Spleen (tissue), 11 donors: ENCODE measurements at regions not wholly inside any gene's neighbourhood (a gene's known extent, or its start where the extent isn't known, plus 50 kb on each side); places are given as distances from the start of the nearest gene placed in this dataset.
"Not testable (repeated sequence)": the region's sequence is repeated elsewhere in the genome, so short reads cannot be mapped to it uniquely, and the experiment has no call there.

ENCODE experiments used
- DNase-seq: peaks from one replicate; pipeline ENCODE4 v3.0.0-alpha.2; 2020
- H3K27ac ChIP-seq, 8 donors: fragments of 200-600 bp; sonication (generic) in 7 of 8; 1 replicate in 4 of 8; 2 replicates in 4 of 8; pipeline versions ENCODE4 v1.5.0 to v1.8.0; 2016 to 2021; ENCODE audit warnings: inconsistent platforms in 4 of 8, mild to moderate bottlenecking in 4 of 8, moderate library complexity in 1 of 8
- H3K27me3 ChIP-seq, 7 donors: fragments of 200-600 bp; sonication (generic) in 6 of 7; replicated peaks in 1 of 7; 1 replicate in 4 of 7; 2 replicates in 3 of 7; pipeline versions ENCODE4 v1.5.0 to v1.8.0; 2016 to 2021; ENCODE audit warnings: inconsistent platforms in 3 of 7, mild to moderate bottlenecking in 1 of 7
- H3K36me3 ChIP-seq, 6 donors: fragments of 200-600 bp; sonication (generic) in 5 of 6; 1 replicate in 4 of 6; 2 replicates in 2 of 6; pipeline versions ENCODE4 v1.5.0 to v1.8.0; 2016 to 2021; ENCODE audit warnings: inconsistent platforms in 2 of 6
- H3K4me1 ChIP-seq, 6 donors: fragments of 200-600 bp; sonication (generic) in 5 of 6; 1 replicate in 3 of 6; 2 replicates in 3 of 6; pipeline versions ENCODE4 v1.5.0 to v1.8.0; 2016 to 2021; ENCODE audit warnings: inconsistent platforms in 3 of 6
- H3K4me3 ChIP-seq, 8 donors: fragments of 200-600 bp; sonication (generic) in 7 of 8; 1 replicate in 4 of 8; 2 replicates in 4 of 8; pipeline versions ENCODE4 v1.5.0 to v1.8.0; 2016 to 2021; ENCODE audit warnings: inconsistent platforms in 4 of 8, mild to moderate bottlenecking in 4 of 8, moderate library complexity in 2 of 8
- H3K9me3 ChIP-seq, 8 donors: fragments of 200-600 bp; sonication (generic) in 7 of 8; 1 replicate in 4 of 8; 2 replicates in 4 of 8; pipeline versions ENCODE4 v1.5.0 to v1.8.0; 2016 to 2021; ENCODE audit warnings: inconsistent platforms in 4 of 8
- POLR2A ChIP-seq, 3 donors: fragments of 450-650 bp; IDR thresholded peaks; one replicate each; pipeline ENCODE4 v1.5.1; 2017; ENCODE audit warnings: antibody characterized with exemption in 3 of 3, mild to moderate bottlenecking in 1 of 3
- POLR2AphosphoS5 ChIP-seq, 3 donors: sonication (generic); formaldehyde crosslinking; IDR thresholded peaks; one replicate each; pipeline ENCODE4 v1.5.1; 2017; ENCODE audit warnings: antibody characterized with exemption in 3 of 3
- WGBS, 5 donors: extraction: QIAGEN DNeasy Blood & Tissue Kit in 3 of 5; methylation state at CpG; one replicate each; pipeline versions ENCODE4 v1.1.5 to v1.1.7; 2013 to 2018; 5-methylcytosine and 5-hydroxymethylcytosine counted together
- intact Hi-C: fragments of 100-400 bp; cut with DNase I; formaldehyde crosslinking; loops from one replicate; pipeline ENCODE4 v1.15.0; 2023; ENCODE audit warnings: low total_unique reads
- TF ChIP-seq, protein P1 (sequence below), 11 experiments: fragments of 200-600 bp in 7 of 11; fragments of 450-650 bp in 4 of 11; sonication (generic) in 4 of 11; IDR thresholded peaks in 8 of 11; conservative IDR thresholded peaks in 3 of 11; 1 replicate in 7 of 11; 2 replicates in 4 of 11; pipeline versions ENCODE4 v1.4.0 to v1.8.0; 2016 to 2021; ENCODE audit warnings: antibody characterized with exemption in 11 of 11, inconsistent platforms in 4 of 11, mild to moderate bottlenecking in 1 of 11
- donor health status: healthy with polysubstance abuse.
- donor health status: DM: no; HTN: no; CAD: no; lungs with moderate emphysema.
- donor health status: DM: no; HTN: no; CAD: no.
- donor health status: Bipolar disorder and iron deficiency.
- donor health status: healthy.
- donor health status: DM: no; HTN: no; CAD: no.
- donor health status: DM: yes; HTN: yes; CAD: no.

GRCh38 chr15:31203999-31204398, 102.5 kb upstream of the TRPM1 start:
- H3K4me1 ChIP-seq: peaks cover 0 to 17% (median 6%) of the 10 kb centered on the region in 6 donors
- DNase-seq: no peak
- intact Hi-C loops: no loop called here
- H3K9me3 ChIP-seq: no peaks in the 10 kb centered on the region
- H3K36me3 ChIP-seq: no peaks in the 10 kb centered on the region
- TF ChIP-seq POLR2AphosphoS5 (IDR thresholded peaks at IDR 0.05) (no peak), POLR2A (IDR thresholded peaks at IDR 0.05) (no peak)
- TF ChIP-seq, protein P1, sequence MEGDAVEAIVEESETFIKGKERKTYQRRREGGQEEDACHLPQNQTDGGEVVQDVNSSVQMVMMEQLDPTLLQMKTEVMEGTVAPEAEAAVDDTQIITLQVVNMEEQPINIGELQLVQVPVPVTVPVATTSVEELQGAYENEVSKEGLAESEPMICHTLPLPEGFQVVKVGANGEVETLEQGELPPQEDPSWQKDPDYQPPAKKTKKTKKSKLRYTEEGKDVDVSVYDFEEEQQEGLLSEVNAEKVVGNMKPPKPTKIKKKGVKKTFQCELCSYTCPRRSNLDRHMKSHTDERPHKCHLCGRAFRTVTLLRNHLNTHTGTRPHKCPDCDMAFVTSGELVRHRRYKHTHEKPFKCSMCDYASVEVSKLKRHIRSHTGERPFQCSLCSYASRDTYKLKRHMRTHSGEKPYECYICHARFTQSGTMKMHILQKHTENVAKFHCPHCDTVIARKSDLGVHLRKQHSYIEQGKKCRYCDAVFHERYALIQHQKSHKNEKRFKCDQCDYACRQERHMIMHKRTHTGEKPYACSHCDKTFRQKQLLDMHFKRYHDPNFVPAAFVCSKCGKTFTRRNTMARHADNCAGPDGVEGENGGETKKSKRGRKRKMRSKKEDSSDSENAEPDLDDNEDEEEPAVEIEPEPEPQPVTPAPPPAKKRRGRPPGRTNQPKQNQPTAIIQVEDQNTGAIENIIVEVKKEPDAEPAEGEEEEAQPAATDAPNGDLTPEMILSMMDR (IDR thresholded peaks at IDR 0.05 in 8 of 11, conservative IDR thresholded peaks at IDR 0.05 in 3 of 11): no peak
- H3K4me3 ChIP-seq: no peak overlapping the region
- no peaks in the 10 kb centered on the region for H3K27me3 ChIP-seq
- no peak overlapping the region for H3K27ac ChIP-seq
- WGBS, 5 donors: 86 to 94% (median 91%) methylated on average over 8 of the region's 8 CpGs

DNA sequence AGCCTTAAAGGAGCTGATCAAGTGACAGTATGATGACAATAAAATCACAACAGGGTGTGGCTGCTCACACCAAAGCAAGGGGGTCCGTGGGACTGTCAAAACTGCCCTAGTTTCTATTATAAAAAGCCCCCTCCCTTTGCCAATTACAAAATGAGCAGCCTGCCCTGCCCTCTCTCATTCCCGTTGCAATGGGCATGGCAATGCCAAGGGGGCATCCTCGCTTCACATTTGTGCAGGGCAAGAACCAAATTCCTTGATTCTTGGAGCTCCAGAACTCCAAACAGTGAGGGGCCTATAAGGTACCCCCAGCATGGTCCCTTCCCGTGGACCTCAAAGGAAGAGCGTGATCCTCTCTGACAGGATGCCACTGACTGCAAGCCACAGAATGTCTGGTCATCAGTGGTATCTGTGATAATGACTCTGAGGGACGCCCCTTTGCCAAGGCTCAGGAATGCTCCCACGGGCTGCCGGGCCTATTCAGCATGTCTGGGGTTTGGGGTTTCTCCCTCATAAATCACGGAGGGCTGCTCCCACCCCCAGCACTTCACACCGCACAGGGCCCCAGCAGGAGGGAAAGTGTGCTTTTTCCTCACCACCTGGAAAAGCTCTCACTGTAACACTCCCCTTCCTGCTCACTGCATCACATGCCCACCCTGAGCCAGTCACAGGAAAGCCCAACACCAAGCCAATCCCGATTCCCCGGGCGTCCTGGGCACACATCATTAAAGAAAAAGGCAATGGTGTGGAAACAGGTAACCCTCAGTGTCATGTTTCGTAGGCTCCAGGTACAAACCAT, 105.1 kb upstream of the TRPM1 start:
- DNase-seq: no peak
- WGBS, 5 donors: 74 to 81% (median 78%) methylated on average over 14 of the region's 14 CpGs
- H3K27ac ChIP-seq: no peak overlapping the region
- H3K27me3 ChIP-seq: no peaks in the 10 kb centered on the region
- peaks cover 0 to 5% (median 0%) of the 10 kb centered on the region in 6 donors for H3K4me1 ChIP-seq
- H3K9me3 ChIP-seq: peaks cover 0 to 8% (median 0%) of the 10 kb centered on the region in 8 donors
- TF ChIP-seq, protein P1 (IDR thresholded peaks at IDR 0.05 in 8 of 11, conservative IDR thresholded peaks at IDR 0.05 in 3 of 11): no peak
- no peak for TF ChIP-seq POLR2AphosphoS5 (IDR thresholded peaks at IDR 0.05)
- TF ChIP-seq POLR2A (IDR thresholded peaks at IDR 0.05): no peak
- no peak overlapping the region for H3K4me3 ChIP-seq
- intact Hi-C loops: no loop called here
- H3K36me3 ChIP-seq: no peaks in the 10 kb centered on the region

- H3K27me3 ChIP-seq: no peaks in the 10 kb centered on the region
- no peak for DNase-seq
- H3K27ac ChIP-seq: no peak overlapping the region
- no peaks in the 10 kb centered on the region for H3K36me3 ChIP-seq
- no peak overlapping the region for H3K4me3 ChIP-seq
- peaks cover 0 to 8% (median 0%) of the 10 kb centered on the region in 8 donors for H3K9me3 ChIP-seq
- WGBS, 5 donors: 77 to 100% (median 93%) methylated on average over 1 to 2 of the region's 2 CpGs
- peaks cover 0 to 8% (median 3%) of the 10 kb centered on the region in 6 donors for H3K4me1 ChIP-seq
- TF ChIP-seq POLR2A (IDR thresholded peaks at IDR 0.05) (no peak), POLR2AphosphoS5 (IDR thresholded peaks at IDR 0.05) (no peak)
- TF ChIP-seq, protein P1 (IDR thresholded peaks at IDR 0.05 in 8 of 11, conservative IDR thresholded peaks at IDR 0.05 in 3 of 11): no peak
- intact Hi-C loops: no loop called here
These were observed 105.7 kb upstream of the TRPM1 start for GRCh38 chr15:31207246-31207645.

DNA sequence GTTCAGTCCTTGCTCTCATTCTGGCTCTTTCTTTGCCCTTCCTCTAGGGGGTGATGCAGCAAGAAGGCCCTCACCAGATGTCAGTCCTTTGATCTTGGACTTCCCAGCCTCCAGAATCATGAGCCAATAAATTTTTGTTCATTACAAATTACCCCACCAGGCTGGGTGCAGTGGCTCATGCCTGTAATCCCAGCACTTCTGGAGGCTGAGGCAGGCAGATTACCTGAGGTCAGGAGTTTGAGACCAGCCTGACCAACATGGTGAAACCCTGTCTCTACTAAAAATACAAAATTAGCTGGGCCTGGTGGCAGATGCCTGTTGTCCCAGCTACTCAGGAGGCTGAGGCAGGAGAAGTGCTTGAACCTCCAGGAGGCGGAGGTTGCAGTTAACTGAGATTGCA, 106.3 kb upstream of the TRPM1 start:
- H3K4me3 ChIP-seq, H3K27ac ChIP-seq, intact Hi-C loops, DNase-seq, H3K36me3 ChIP-seq, H3K27me3 ChIP-seq, H3K9me3 ChIP-seq: not testable (repeated sequence)
- 77 to 100% (median 96%) methylated on average over 1 of the region's 1 CpG for WGBS, 5 donors
- peaks cover 0 to 13% (median 6%) of the 10 kb centered on the region in 6 donors for H3K4me1 ChIP-seq
